Fibroblast of lung (primary cell): ENCODE measurements at regions not wholly inside any gene's neighbourhood (a gene's known extent, or its start where the extent isn't known, plus 50 kb on each side); places are given as distances from the start of the nearest gene placed in this dataset.
"Not testable (repeated sequence)": the region's sequence is repeated elsewhere in the genome, so short reads cannot be mapped to it uniquely, and the experiment has no call there.

ENCODE experiments used
- DNase-seq, 2 donors: peaks; one replicate each; pipeline versions ENCODE4 v3.0.0 to v3.0.0-alpha.2; 2010; ENCODE audit warnings: low read depth in 2 of 2
- H2AFZ ChIP-seq: 2 replicates; pipeline ENCODE4 v1.5.1; 2012; ENCODE audit warnings: low read length, control low read depth, inconsistent platforms
- H3K27ac ChIP-seq: 2 replicates; pipeline ENCODE4 v1.5.1; 2011; ENCODE audit warnings: low read length, control low read depth; ENCODE audit not compliant: insufficient read depth
- H3K27me3 ChIP-seq: 2 replicates; pipeline ENCODE4 v1.5.1; 2011; ENCODE audit warnings: mild to moderate bottlenecking, low read length; ENCODE audit not compliant: control insufficient read depth, insufficient read depth
- H3K36me3 ChIP-seq: 2 replicates; pipeline ENCODE4 v1.5.1; 2011; ENCODE audit warnings: low read length; ENCODE audit not compliant: control insufficient read depth, insufficient read depth
- H3K4me1 ChIP-seq: 2 replicates; pipeline ENCODE4 v1.5.1; 2011; ENCODE audit warnings: low read length; ENCODE audit not compliant: control insufficient read depth, insufficient read depth; ENCODE audit errors: extremely low read depth
- H3K4me2 ChIP-seq: 2 replicates; pipeline ENCODE4 v1.5.1; 2011; ENCODE audit warnings: low read length, control low read depth; ENCODE audit not compliant: insufficient read depth; ENCODE audit errors: extremely low read depth
- H3K4me3 ChIP-seq, 4 experiments: fragments of 200-600 bp in 1 of 4; sonication (generic) in 1 of 4; replicated peaks in 1 of 4; 2 replicates each; pipeline ENCODE4 v1.5.1; 2011 to 2016; ENCODE audit warnings: low read length in 4 of 4, low read depth in 3 of 4, mild to moderate bottlenecking in 3 of 4, control low read depth in 2 of 4, inconsistent platforms in 1 of 4, mixed read lengths in 1 of 4; ENCODE audit not compliant: insufficient read depth in 1 of 4; ENCODE audit errors: control extremely low read depth in 1 of 4
- H3K79me2 ChIP-seq: 2 replicates; pipeline ENCODE4 v1.5.1; 2012; ENCODE audit warnings: mild to moderate bottlenecking, low read length, inconsistent platforms; ENCODE audit not compliant: control insufficient read depth, insufficient read depth
- H3K9ac ChIP-seq: 2 replicates; pipeline ENCODE4 v1.5.1; 2011; ENCODE audit warnings: mild to moderate bottlenecking, low read length, control low read depth; ENCODE audit not compliant: insufficient read depth
- H3K9me3 ChIP-seq: 2 replicates; pipeline ENCODE4 v1.5.1; 2012; ENCODE audit warnings: low read depth, low read length; ENCODE audit not compliant: control insufficient read depth, insufficient read depth
- H4K20me1 ChIP-seq: 2 replicates; pipeline ENCODE4 v1.5.1; 2011; ENCODE audit warnings: low read length; ENCODE audit not compliant: control insufficient read depth, insufficient read depth; ENCODE audit errors: extremely low read depth
- CTCF ChIP-seq, 2 donors: IDR thresholded peaks in 1 of 2; conservative IDR thresholded peaks in 1 of 2; 1 replicate in 1 of 2; 2 replicates in 1 of 2; pipeline ENCODE4 v1.5.1; 2011 to 2012; ENCODE audit warnings: low read length in 2 of 2, control low read depth in 1 of 2, inconsistent platforms in 1 of 2, low read depth in 1 of 2, mild to moderate bottlenecking in 1 of 2
- EZH2 ChIP-seq: IDR thresholded peaks from 2 replicates; pipeline ENCODE4 v1.5.1; 2012; ENCODE audit warnings: low read length, control low read depth, mild to moderate bottlenecking; ENCODE audit errors: missing control alignments

- Histone ChIP-seq H4K20me1 (no peaks in the 10 kb centered on the region), H3K4me2 (no peak overlapping the region), H3K4me1 (no peaks in the 10 kb centered on the region), H3K4me3 (no peak overlapping the region), H3K36me3 (no peaks in the 10 kb centered on the region), H2AFZ (no peak overlapping the region), H3K27ac (no peak overlapping the region), H3K9me3 (no peaks in the 10 kb centered on the region), H3K9ac (no peak overlapping the region), H3K79me2 (no peaks in the 10 kb centered on the region), H3K27me3 (no peaks in the 10 kb centered on the region)
- no peak for DNase-seq
- TF ChIP-seq EZH2: no peak
These were observed 658.2 kb downstream of the NUP35 start for GRCh38 chr2:183782436-183782835.

- not testable (repeated sequence) for DNase-seq, H4K20me1 ChIP-seq, H3K9ac ChIP-seq, H2AFZ ChIP-seq, H3K9me3 ChIP-seq, H3K4me1 ChIP-seq, H3K36me3 ChIP-seq, H3K4me3 ChIP-seq, H3K79me2 ChIP-seq, H3K27me3 ChIP-seq, H3K27ac ChIP-seq, H3K4me2 ChIP-seq
These were observed 664.6 kb downstream of the NUP35 start for GRCh38 chr2:183788796-183789195.

GRCh38 chr2:183792165-183792924 is 668.1 kb downstream of the NUP35 start:
- not testable (repeated sequence) for H2AFZ ChIP-seq, H3K79me2 ChIP-seq, H4K20me1 ChIP-seq, H3K9ac ChIP-seq, H3K27ac ChIP-seq, H3K4me1 ChIP-seq, DNase-seq, H3K36me3 ChIP-seq, H3K9me3 ChIP-seq, H3K27me3 ChIP-seq, H3K4me3 ChIP-seq, H3K4me2 ChIP-seq

- no peak overlapping the region for H3K27ac ChIP-seq
- no peak overlapping the region for H2AFZ ChIP-seq
- H3K4me3 ChIP-seq: no peak overlapping the region
- H3K9me3 ChIP-seq: no peaks in the 10 kb centered on the region
- H3K4me2 ChIP-seq: no peak overlapping the region
- H3K79me2 ChIP-seq: no peaks in the 10 kb centered on the region
- no peaks in the 10 kb centered on the region for H3K27me3 ChIP-seq
- H3K9ac ChIP-seq: no peak overlapping the region
- TF ChIP-seq EZH2 (no peak), CTCF (conservative IDR thresholded peaks at IDR 0.05 in 1 of 2, IDR thresholded peaks at IDR 0.05 in 1 of 2; ENCODE audit: low read depth in 1 of 2, low read length in 2 of 2) (no peak)
- DNase-seq: no peak
- no peaks in the 10 kb centered on the region for H3K4me1 ChIP-seq
- H3K36me3 ChIP-seq: no peaks in the 10 kb centered on the region
- H4K20me1 ChIP-seq: no peaks in the 10 kb centered on the region
These were observed 674.3 kb downstream of the NUP35 start for GRCh38 chr2:183798535-183798934.
